NB4 (cell line): ENCODE measurements at regions not wholly inside any gene's neighbourhood (a gene's known extent, or its start where the extent isn't known, plus 50 kb on each side); places are given as distances from the start of the nearest gene placed in this dataset.

Experiments
- DNase-seq: peaks from one replicate; pipeline ENCODE4 v3.0.0; 2010; ENCODE audit warnings: low read depth
- H3K4me3 ChIP-seq: one replicate; pipeline ENCODE4 v1.5.1; 2011; ENCODE audit warnings: mild to moderate bottlenecking, low read depth, low read length, moderate library complexity
- CTCF ChIP-seq: IDR thresholded peaks from one replicate; pipeline ENCODE4 v1.5.1; 2012; ENCODE audit warnings: low read depth, low read length
- MAX ChIP-seq: IDR thresholded peaks from 2 replicates; pipeline ENCODE4 v1.6.1; 2011; ENCODE audit warnings: low read depth, low read length
- MYC ChIP-seq: IDR thresholded peaks from 2 replicates; pipeline ENCODE4 v1.6.1; 2011; ENCODE audit warnings: low read depth, low read length
- POLR2A ChIP-seq: IDR thresholded peaks from 2 replicates; pipeline ENCODE4 v1.6.1; 2011; ENCODE audit warnings: mild to moderate bottlenecking; ENCODE audit not compliant: insufficient read length; ENCODE audit errors: extremely low read depth

GRCh38 chr16:80047842-80048241, 447.3 kb upstream of the MAF start:
- DNase-seq, result no peak
- H3K4me3 ChIP-seq, result no peak overlapping the region
- TF ChIP-seq MYC (no peak), POLR2A (no peak), CTCF (no peak), MAX (no peak)

- TF ChIP-seq MYC, result no peak
- no peak for TF ChIP-seq MAX
Observed at GRCh38 chr16:80046848-80047247, 446.3 kb upstream of the MAF start.

GRCh38 chr16:80046261-80046660, 445.7 kb upstream of the MAF start:
- TF ChIP-seq POLR2A (no peak), MYC (no peak), MAX (no peak), CTCF (no peak)
- no peak overlapping the region for H3K4me3 ChIP-seq
- DNase-seq, result no peak

More at GRCh38 chr16:80046848-80047247, 446.3 kb upstream of the MAF start:
- H3K4me3 ChIP-seq, result no peak overlapping the region
- no peak for DNase-seq

- no peak overlapping the region for H3K4me3 ChIP-seq
- no peak for TF ChIP-seq MYC
- no peak for TF ChIP-seq MAX
- TF ChIP-seq POLR2A, result no peak
- TF ChIP-seq CTCF, result no peak
- no peak for DNase-seq
Observed at GRCh38 chr16:80045861-80046260, 445.3 kb upstream of the MAF start.

GRCh38 chr16:80041410-80041809, 440.9 kb upstream of the MAF start:
- no peak overlapping the region for H3K4me3 ChIP-seq
- DNase-seq, result no peak
- TF ChIP-seq MYC, result no peak
- no peak for TF ChIP-seq CTCF
- no peak for TF ChIP-seq MAX
- no peak for TF ChIP-seq POLR2A

GRCh38 chr16:80040814-80041213, 440.3 kb upstream of the MAF start:
- H3K4me3 ChIP-seq, result no peak overlapping the region
- DNase-seq, result no peak
- TF ChIP-seq MYC, result no peak
- TF ChIP-seq CTCF, result no peak
